KMS-11 (cell line): ENCODE measurements at regions not wholly inside any gene's neighbourhood (a gene's known extent, or its start where the extent isn't known, plus 50 kb on each side); places are given as distances from the start of the nearest gene placed in this dataset.

Experiments used
- H2AFZ ChIP-seq: fragments of 200-600 bp; sonication (generic); 2 replicates; pipeline ENCODE4 v1.6.1; 2016; ENCODE audit warnings: antibody characterized with exemption, mixed run types, low read depth
- H3K27ac ChIP-seq: fragments of 200-600 bp; sonication (generic); 2 replicates; pipeline ENCODE4 v1.6.1; 2016; ENCODE audit warnings: mild to moderate bottlenecking, mixed run types
- H3K27me3 ChIP-seq: fragments of 200-600 bp; sonication (generic); 2 replicates; pipeline ENCODE4 v1.6.1; 2017; ENCODE audit warnings: mild to moderate bottlenecking, low read depth, mixed run types, moderate library complexity; ENCODE audit not compliant: insufficient read depth
- H3K36me3 ChIP-seq: fragments of 200-600 bp; sonication (generic); 2 replicates; pipeline ENCODE4 v1.6.1; 2017; ENCODE audit warnings: mild to moderate bottlenecking, mixed run types; ENCODE audit not compliant: insufficient read depth
- H3K4me1 ChIP-seq: fragments of 200-600 bp; sonication (generic); 2 replicates; pipeline ENCODE4 v1.6.1; 2016; ENCODE audit warnings: mild to moderate bottlenecking, low read depth, mixed run types; ENCODE audit not compliant: poor library complexity, severe bottlenecking
- H3K4me2 ChIP-seq: fragments of 200-600 bp; sonication (generic); 2 replicates; pipeline ENCODE4 v1.7.0; 2016; ENCODE audit warnings: mild to moderate bottlenecking, mixed run types
- H3K4me3 ChIP-seq: fragments of 200-600 bp; sonication (generic); IDR thresholded peaks from 2 replicates; pipeline ENCODE4 v1.6.1; 2017; ENCODE audit warnings: low read depth, low read length, mixed read lengths; ENCODE audit not compliant: insufficient read depth
- H3K79me2 ChIP-seq: fragments of 200-600 bp; sonication (generic); 2 replicates; pipeline ENCODE4 v1.6.1; 2016; ENCODE audit warnings: low read depth, mixed run types; ENCODE audit not compliant: insufficient read depth
- H3K9ac ChIP-seq: fragments of 200-600 bp; sonication (generic); 2 replicates; pipeline ENCODE4 v1.6.1; 2016; ENCODE audit warnings: mild to moderate bottlenecking, mixed run types
- H4K20me1 ChIP-seq: fragments of 200-600 bp; sonication (generic); 2 replicates; pipeline ENCODE4 v1.6.1; 2016; ENCODE audit warnings: mild to moderate bottlenecking, mixed run types; ENCODE audit not compliant: insufficient read depth
- TF ChIP-seq, protein P1 (sequence below): fragments of 200-600 bp; sonication (generic); conservative IDR thresholded peaks from 2 replicates; pipeline ENCODE4 v1.6.1; 2017; ENCODE audit warnings: low read depth, mild to moderate bottlenecking, antibody characterized with exemption, low read length, moderate library complexity, mixed read lengths

DNA sequence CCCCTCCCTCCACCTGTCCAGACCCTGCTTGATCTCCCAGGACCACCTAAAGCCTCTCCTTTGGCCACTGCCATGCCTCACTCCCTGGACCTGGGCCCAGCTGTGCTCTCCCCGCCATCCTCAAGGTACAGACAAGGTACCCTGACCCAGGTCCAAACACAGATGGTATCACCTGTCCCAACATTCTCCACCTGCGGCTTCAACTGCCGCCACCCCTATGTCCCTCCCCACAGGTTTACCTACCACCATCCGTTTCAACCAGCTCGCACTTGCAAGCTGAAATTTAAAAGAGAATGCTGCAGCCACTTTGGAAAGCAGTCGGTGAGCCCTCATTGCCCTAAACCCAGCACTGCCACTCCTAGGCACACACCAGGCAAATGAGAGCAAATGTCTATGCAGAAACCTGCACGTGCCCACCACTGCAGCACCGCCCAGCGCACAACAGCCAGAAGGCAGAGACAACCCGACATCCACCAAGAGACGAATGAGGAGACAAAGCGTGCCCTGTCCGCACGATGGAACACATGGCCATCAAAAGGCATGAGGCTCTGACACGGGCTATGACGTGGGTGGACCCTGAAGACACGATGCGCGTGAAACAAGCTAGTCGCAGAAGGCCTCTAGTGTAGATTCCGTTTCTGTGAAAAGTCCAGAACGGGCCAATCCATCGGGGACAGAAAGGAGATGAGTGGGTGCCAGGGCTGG lies 71.0 kb downstream of the RFLNA start:
- Histone ChIP-seq H3K4me2 (no peak overlapping the region), H4K20me1 (no peaks in the 10 kb centered on the region), H2AFZ (no peak overlapping the region), H3K9ac (no peak overlapping the region), H3K36me3 (no peaks in the 10 kb centered on the region), H3K79me2 (no peaks in the 10 kb centered on the region), H3K27me3 (no peaks in the 10 kb centered on the region), H3K4me3 (no peak overlapping the region), H3K4me1 (no peaks in the 10 kb centered on the region), H3K27ac (no peak overlapping the region)
- TF ChIP-seq, protein P1, sequence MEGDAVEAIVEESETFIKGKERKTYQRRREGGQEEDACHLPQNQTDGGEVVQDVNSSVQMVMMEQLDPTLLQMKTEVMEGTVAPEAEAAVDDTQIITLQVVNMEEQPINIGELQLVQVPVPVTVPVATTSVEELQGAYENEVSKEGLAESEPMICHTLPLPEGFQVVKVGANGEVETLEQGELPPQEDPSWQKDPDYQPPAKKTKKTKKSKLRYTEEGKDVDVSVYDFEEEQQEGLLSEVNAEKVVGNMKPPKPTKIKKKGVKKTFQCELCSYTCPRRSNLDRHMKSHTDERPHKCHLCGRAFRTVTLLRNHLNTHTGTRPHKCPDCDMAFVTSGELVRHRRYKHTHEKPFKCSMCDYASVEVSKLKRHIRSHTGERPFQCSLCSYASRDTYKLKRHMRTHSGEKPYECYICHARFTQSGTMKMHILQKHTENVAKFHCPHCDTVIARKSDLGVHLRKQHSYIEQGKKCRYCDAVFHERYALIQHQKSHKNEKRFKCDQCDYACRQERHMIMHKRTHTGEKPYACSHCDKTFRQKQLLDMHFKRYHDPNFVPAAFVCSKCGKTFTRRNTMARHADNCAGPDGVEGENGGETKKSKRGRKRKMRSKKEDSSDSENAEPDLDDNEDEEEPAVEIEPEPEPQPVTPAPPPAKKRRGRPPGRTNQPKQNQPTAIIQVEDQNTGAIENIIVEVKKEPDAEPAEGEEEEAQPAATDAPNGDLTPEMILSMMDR, result no peak
